ENCODE measurements at regions not wholly inside any gene's neighbourhood (a gene's known extent, or its start where the extent isn't known, plus 50 kb on each side); places are given as distances from the start of the nearest gene placed in this dataset.
"Not testable (repeated sequence)": the region's sequence is repeated elsewhere in the genome, so short reads cannot be mapped to it uniquely, and the experiment has no call there.

GRCh38 chr7:46261638-46262037 is 340.6 kb upstream of the IGFBP3 start:
- not testable (repeated sequence) for DNase-seq

DNA sequence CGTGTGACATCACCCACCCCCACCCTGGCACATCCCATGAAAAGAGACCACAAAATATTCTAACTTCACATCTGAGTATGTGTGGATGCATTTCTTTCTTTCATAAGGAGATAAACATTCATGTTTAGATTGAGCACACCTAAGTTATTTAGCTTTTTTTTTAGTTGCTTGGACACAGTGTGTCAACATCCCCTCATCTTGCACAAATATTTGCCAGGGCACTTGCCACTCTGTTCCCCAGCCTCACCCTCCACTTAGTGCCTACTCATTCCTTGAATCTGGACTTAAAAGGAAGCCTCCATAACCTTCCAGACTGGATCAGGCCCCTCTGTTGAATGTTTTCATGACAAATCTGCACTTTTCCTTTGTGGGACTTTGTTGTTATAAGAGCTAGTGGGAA is 338.9 kb upstream of the IGFBP3 start:
- no peak for DNase-seq

GRCh38 chr7:46257761-46258448 is 336.8 kb upstream of the IGFBP3 start:
- no peak for DNase-seq

DNA sequence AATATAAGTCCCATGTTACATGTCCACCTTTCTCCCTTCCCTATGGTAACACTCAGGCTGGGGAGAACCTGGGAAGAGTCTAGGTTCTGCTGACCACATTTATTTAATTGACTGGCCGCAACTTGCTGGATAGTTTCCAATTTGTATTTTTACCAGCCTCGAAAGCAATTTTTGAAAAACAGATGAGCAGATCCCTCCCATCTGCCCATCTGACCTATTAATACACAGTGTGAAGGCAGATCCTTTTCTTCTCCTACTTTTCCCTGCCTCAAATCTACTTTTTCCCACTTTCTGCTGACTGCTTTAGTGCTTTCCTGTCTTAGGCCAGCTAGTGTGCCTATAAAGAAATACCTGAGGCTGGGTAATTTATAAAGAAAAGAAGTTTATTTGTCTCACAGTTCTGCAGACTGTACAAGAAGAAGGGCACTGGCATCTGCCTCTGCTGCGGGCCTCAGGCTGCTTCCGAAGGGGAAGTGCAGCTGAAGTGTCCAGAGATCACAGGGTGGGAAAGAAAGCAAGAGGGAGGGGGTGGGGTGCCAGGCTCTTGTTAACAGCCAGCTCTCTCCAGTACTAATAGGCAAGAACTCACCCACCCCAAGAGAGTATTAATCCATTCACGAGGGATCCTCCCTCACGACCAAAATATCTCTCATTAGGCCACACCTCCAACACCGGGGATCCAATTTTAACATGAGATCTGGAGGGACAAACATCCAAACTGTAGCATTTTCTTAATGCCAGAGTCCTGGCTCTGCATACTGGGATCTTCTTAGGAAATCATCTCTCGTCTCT is 336.0 kb upstream of the IGFBP3 start:
- DNase-seq, result no peak

GRCh38 chr7:46253520-46253919 is 332.4 kb upstream of the IGFBP3 start:
- DNase-seq, result peak; percentile 51

GRCh38 chr7:46247664-46248063 is 326.6 kb upstream of the IGFBP3 start:
- no peak for DNase-seq

DNA sequence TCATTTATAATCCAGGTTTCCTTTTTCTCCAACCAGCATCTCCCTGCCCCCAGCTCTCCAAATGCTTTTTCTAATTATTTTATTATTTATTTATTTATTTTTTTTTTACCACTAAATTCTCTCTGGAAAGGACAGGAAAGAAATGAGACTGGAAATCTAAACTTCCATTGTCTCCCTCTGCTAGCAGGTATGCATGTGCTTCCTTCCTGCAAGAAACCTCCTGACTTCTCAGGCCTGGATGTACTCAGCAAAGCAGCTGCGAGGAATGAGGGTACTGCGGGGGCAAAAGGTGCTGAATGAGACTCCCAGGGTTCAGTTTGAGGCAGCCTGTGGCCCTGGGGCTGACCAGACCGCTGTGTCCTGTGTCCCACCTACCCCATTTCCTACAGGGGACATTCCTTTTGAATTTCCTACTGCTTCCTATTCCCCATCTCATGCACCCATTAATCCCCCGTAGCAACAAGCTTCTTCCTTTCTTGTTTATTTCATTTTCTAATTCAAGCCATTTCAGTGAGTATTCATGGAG is 324.6 kb upstream of the IGFBP3 start:
- no peak for DNase-seq

DNA sequence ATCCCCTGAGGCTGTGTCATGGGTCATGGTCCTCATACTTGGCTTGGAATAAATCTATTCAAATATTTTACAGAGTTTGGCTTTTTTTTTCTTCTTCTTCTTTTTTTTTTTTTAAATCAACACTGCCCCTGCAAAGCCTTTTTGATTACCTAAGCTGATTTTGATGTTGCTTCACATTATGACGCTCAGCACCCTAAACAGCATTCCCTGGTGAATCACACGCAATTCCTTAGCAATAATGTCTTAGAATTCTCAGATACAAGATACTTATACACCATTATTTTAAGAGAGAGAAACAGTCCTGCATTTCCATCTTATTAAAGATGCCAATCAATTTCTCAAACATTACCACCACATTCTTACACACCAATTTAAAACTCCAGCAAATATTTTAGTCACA is 323.7 kb upstream of the IGFBP3 start:
- DNase-seq, result no peak

DNA sequence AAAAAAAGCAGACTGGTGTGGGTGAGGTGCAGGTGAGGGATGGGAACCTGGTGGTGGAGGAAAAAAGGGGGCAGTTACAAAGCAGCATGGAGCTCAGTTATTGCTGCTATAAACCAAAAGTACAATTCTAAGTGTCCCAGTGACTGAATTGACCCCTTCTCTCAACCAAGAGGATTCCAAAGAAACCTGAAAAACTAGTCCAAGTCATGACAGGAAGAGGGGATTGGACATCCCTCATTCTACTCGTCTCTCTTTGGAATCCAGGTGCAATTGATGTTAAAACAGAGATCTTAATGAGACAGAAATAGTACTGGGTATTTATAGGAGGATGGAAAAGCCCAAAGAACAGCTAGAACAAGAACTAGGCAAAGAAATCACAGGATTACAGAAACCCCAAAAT is 322.3 kb upstream of the IGFBP3 start:
- DNase-seq, result no peak

DNA sequence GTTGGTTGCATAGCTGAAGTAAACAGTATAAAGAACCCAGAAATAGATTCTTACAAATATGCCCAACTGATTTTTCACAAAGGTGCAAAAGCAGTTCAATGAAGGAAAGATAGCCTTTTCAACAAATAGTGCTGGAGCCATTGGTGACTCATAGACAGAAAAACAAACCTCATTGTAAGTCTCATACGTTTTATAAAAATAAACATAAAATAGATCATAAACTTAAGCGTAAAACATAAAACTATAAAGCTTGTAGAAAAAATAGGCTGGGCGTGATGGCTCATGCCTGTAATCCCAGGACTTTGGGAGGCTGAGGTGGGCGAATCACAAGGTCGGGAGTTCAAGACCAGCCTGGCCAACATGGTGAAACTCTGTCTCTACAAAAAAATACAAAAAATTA is 318.8 kb upstream of the IGFBP3 start:
- DNase-seq, result no peak

GRCh38 chr7:46237466-46237865 is 316.4 kb upstream of the IGFBP3 start:
- DNase-seq, result no peak

DNA sequence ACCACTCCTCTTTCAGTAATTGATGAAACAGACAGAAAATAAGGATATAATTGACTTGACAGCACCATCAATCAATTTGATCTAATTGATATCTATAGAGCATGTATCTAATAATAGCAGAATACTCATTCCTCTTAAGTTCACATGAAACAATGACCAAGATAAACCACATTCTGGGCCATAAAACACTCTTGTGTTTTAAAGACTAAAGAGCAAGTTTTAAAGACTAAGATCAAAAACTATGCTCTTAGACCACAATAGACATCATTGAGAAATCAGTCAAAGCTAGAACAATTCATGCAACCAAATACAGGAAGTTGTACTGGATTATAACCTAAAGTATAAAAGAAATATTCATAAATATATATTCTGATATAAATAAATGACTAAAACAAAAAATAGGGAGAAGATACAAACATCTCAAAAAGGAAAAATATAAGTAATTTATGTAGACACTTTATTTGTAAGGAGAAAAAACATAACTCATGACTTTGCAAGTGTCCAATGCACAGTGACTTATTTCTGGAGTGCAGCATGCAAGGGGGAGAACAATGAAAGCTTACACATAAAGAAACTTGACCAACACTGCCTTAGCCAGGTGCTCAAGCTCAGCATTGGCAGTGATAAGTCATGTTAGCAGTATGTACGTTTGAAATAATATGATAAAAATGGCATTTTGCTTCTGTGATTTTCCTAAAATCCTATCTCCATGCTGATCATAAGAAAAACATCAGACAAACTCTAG is 312.7 kb upstream of the IGFBP3 start:
- no peak for DNase-seq

GRCh38 chr7:46230990-46231305 is 309.9 kb upstream of the IGFBP3 start:
- no peak for DNase-seq

DNA sequence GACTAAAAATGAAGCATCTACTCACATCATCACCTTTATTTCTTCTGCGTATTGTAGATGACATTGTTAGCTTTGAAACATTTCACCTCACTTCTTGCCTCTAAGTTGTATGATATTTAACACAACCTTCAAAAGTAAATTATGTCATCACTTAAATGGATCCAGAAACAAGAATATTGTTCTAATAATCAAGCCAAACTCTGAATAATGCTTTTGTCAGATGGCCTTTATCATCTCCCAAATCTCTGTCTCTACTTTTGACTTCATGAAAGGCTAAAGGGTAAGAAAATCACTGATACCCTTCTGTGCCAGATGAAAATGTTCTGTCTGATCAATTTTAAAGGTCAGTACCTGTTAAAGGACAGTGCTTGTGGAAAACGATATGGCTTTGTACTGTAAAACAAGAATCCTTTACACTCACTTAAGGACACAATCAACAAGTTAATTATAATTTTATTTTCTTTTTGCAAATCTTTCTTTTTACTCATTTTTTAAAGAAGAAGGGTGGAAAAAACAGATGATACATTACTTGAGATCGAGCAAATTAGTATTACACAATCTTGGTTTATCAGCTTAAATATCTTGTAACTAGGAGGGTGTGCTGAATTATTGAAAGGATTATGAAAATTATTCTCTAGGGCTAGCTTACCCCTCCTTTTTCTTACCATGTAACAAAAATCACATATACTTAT is 309.4 kb upstream of the IGFBP3 start:
- no peak for DNase-seq

DNA sequence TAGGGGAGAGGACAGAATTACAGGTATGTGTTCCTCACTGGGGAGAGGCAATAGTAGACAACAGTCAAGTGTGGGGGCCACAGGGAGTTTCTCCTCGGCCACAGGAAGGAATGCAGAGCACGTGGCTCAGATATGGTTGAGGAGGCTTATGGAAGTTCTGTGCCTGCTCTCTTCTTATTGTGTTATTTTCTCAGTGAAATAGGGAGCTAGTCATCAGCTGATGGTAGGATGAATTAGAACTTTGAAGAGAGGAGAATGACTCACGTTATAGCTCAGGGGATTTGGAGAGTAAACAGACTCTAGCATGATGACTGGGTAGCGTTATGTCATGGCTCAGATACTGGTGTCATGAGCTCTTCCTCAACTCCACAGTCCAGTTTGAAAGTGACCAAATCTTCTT is 308.3 kb upstream of the IGFBP3 start:
- DNase-seq, result no peak

DNA sequence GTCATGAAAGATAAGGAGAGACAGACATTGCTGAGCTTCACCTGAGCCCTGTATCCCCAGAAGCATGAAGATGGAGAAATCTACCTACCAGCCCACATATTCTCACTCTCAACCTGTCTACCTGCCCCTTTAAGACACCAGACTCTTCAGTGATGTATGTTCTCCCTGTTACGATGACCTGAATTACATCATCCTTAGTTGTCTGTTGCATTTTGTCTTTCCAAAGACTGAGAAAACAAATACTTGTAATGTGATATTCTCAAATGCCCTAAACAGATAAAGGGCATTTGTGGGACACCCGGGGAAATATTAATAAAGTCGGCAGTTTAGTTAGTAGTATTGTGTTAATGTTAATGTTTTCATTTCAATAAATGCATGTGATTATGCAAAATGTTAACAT is 305.8 kb upstream of the IGFBP3 start:
- no peak for DNase-seq

DNA sequence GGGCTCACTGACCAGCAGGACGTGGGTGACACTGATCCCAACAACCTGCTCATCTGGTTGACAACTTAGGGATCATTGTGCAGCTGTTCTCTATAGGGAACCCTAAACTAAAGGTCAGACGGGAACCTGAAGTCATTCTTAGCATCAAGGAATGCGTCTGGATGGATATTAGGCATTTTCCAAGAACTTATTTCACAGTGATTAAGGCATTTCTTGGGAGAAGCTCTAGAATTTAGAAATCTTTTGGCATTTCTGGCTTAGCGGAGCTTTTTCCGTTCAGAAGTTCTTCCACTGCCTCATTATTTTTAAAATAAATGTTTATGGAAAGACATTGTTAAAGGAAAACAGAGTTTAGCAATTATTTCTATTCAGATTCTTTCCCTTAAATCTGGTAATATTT is 303.3 kb upstream of the IGFBP3 start:
- DNase-seq, result no peak

DNA sequence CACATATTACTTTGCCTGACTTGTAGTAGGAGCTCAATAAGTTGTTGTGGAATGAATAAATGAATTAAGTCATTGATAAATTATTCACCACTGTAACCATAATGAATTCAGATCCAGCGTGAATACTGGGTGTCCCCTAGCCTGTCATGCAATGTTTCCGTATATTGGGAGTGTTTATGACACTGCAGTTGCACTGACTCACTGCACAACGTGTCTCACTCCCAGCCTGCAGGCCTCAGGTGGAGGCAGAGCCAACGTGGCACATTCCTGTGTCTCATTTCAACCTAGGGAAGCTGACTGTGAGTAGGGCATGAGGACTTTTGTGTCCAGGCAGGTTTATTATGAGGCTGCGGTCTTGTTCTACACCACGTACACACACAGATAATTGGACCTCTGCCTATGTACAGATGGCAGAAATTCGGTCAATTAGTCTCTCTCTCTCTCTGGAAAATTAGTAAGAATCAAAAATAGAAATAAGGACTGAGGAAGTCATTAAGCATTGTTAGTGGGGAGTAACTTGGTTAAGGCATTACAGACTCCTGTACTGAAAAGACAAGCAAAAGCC is 299.1 kb upstream of the IGFBP3 start:
- DNase-seq, result peak; percentile 89

DNA sequence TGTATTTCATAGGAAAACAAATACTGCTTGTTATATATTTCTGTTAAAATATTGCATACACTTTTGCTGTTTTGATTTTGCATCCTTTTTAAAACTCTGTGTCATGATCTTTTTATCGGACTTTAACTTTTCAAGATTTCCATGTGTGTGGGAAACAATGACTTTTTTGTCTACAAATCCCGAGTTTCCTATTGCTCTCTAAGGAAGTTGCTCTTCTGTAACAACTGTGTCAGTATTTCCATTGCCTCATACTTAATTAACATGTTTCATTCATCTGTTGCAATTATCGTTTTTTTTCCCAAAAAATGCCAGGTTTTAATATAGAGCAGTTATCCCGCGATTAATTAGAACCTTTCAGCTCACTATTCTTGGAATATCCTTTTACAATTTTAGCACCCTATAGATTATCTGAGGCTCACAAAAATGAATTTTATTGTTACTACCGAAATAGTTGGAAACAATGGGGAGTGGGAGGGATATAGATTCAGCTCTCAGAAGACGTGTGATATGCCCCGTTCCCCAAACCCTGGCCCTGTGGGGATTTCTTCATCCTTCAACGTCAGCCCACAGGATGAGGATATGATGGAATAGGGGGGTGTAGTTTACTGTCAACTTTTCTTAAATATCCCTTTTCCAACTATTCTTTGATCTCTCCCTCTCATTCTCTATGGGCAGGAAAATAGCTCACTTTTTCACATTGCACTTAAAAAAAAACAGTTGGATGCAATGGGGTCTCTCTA is 297.6 kb upstream of the IGFBP3 start:
- no peak for DNase-seq

DNA sequence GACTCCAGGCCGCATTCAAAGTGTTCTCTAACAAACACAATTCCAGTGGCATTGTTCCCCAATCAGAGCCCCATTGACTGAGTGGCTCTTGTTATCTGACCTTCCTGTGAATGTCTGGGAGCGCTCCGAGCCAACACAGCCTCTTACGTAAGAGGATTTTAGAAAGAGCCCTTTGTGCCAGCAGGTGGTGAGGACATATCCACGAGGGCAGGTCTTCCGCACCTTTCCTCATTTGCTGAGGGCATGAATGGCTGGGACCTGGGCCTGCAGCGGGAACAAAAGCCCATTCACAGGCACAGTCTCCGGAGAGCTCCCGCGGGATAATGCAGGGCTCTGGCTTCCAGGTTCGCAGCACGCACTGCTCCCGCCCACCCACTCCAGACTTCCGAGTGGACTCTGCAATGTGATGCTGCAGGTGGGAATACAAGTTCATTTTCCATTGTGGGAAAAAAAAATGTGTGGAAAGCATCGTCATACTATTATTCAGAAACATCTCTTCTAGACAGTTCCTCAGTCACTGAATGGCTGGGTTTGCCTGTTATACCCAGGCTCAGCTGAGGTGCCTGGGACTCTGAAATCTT is 295.0 kb upstream of the IGFBP3 start:
- peak; percentile 94 for DNase-seq

DNA sequence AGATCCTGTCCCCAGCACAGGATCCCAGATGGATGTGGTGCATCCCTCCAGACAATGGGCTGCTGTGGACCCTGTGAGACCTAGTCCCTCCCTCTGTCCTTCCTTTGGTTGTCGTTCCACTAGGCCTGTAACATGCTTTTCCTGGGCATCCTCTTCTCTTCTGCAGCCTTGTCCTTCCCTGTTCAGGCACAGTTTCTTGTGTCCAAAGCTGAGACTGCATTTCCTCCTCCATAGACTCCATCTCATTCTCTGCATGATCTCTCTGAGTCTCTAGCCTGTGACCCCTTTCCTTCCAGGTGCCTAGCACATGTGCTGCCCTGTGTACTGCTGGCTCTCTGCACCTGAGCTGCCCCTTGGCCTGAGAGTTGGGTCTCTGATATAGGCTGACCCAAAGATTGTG is 293.5 kb upstream of the IGFBP3 start:
- DNase-seq, result peak; percentile 12

DNA sequence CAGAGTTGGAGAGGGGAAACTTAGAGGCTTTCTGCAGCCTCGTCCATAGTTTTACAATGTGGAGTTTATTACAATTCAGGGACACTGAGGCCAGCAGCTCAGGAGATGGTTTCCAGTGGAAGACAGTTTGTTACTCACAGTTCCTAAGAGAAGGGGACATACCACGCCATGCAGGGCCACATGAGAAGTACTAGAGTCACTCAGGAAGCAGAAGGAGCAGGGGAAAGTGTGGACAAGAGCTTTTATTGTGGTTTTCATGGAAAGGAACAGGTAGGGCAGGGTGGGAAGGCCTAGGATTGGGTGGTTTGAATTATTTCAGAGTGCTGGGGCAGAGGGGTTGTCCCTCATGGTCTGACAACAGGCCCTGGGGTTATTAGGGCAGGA is 292.1 kb upstream of the IGFBP3 start:
- DNase-seq, result no peak

Measured in islet precursor cell (in vitro differentiated cells).